ENCODE measurements at regions not wholly inside any gene's neighbourhood (a gene's known extent, or its start where the extent isn't known, plus 50 kb on each side); places are given as distances from the start of the nearest gene placed in this dataset.

- TF ChIP-seq CTCF (IDR thresholded peaks at IDR 0.05) (no peak), POLR2A (IDR thresholded peaks at IDR 0.05) (no peak)
These were observed 93.9 kb upstream of the AGR3 start for GRCh38 chr7:16975712-16976111.

Measured in vagina (tissue), 2 donors.